ENCODE measurements at regions not wholly inside any gene's neighbourhood (a gene's known extent, or its start where the extent isn't known, plus 50 kb on each side); places are given as distances from the start of the nearest gene placed in this dataset.

DNA sequence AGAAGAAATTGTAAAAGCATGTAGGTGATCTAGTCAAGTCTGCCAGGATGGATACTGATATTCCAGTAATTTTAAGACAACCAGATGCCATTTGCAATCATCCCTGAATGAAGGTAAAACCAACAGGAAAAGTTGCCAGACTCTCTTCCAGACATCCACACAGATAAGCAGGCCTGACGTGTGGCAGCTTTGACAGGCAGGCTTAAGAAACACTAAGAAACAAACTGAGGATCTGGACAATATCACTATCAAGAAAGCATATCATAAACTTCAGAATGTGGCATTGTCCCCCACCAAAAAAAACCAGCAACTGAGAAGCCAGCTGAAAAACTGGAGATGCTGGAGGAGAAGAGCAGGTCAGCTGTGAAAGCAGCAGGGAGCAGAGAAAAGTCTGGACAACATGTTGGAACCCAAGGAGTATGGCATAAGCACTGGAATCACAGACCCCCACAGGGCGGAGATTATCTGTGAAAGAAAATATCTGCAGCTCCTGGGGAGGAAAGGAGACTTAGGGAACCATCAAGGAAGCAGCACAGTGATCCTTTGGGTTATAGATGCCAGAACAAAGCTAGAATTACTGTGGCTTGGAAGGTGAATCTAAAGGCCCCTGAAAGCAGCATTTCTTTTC, 307.0 kb downstream of the CWC27 start (continued):
- TF ChIP-seq GABPA (IDR thresholded peaks at IDR 0.05; ENCODE audit: borderline replicate concordance, insufficient read depth, low read length) (no peak), JUN (IDR thresholded peaks at IDR 0.05; ENCODE audit: low read depth, low read length) (no peak), TCF12 (IDR thresholded peaks at IDR 0.05; ENCODE audit: low read depth, low read length) (no peak)

Data from H1 (cell line).